ENCODE measurements at regions not wholly inside any gene's neighbourhood (a gene's known extent, or its start where the extent isn't known, plus 50 kb on each side); places are given as distances from the start of the nearest gene placed in this dataset.

DNA sequence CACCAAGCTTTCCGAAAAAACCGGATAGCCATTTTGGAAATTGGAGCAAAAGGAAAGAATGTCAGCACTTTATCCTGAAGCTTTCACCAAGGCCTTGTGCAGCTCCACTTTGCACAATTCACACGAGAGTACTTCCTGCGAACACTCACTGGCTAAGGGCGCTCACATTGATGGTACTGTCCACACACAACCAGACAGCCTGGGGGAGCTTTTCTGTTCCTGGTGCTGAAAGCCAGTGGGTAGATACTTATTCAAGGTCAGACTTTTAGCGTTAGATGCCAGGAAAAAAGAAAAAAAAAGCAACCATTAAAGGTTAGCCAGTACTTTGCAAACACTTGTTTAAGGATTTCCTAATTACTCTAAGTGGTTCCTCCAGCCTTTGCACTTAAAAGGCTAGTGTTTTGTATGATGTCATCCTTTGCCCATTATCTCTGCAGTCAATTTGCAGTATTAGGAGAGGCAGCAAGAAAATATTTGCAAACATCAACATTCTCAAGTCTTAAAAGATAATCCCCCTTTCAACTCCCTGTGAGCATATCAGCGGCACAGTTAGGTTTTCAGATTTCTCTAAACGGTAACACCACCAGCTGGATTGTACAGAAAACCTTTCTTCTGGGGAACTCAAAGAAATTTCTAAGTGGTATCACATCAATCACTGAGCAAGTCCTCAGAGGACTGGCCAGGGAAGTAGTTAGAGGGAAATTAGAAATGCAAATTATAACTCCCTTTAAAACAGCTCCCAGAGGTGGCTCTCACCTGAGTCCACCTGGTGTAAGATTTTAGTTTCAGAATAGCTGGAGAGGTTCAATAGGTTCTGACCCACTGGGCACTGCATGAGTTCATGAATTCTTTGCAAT is 243.4 kb upstream of the IRX5 start:
- no peak overlapping the region for H2AFZ ChIP-seq (ENCODE audit: low read depth, low read length)
- no peaks in the 10 kb centered on the region for H3K36me3 ChIP-seq (ENCODE audit: insufficient read depth, low read length)
- H3K4me3 ChIP-seq (ENCODE audit: low read length), result no peak overlapping the region
- peaks cover 7% of the 10 kb centered on the region for H3K9me3 ChIP-seq (ENCODE audit: low read length)
- no peaks in the 10 kb centered on the region for H3K4me1 ChIP-seq (ENCODE audit: insufficient read depth, low read length)
- H3K27me3 ChIP-seq (ENCODE audit: insufficient read depth, low read length), result peaks cover 6% of the 10 kb centered on the region

DNA sequence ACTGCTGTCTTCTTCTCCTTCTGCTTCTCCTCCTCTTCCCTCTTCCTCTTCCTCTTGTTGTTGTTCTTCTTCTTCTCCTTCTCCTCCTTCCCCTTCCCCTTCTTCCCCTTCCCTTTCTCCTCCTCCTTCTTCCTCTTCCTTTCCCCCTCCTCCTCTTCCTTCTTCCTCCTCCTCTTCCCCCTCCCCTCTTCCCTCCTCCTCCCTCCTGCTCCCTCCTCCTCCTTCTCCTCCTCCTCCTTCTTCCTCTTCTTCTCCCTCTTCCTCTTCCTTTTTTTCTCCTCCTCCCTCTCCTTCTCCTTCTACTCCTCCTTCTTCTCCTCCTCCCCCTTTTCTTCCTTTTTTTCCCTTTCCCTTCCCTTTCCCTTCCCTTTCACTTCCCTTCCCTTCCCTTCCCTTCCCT is 245.0 kb upstream of the IRX5 start:
- peaks cover 6% of the 10 kb centered on the region for H3K27me3 ChIP-seq (ENCODE audit: insufficient read depth, low read length)
- H3K36me3 ChIP-seq (ENCODE audit: insufficient read depth, low read length), result no peaks in the 10 kb centered on the region
- peaks cover 6% of the 10 kb centered on the region for H3K9me3 ChIP-seq (ENCODE audit: low read length)
- no peak overlapping the region for H3K4me3 ChIP-seq (ENCODE audit: low read length)
- no peak overlapping the region for H2AFZ ChIP-seq (ENCODE audit: low read depth, low read length)
- no peaks in the 10 kb centered on the region for H3K4me1 ChIP-seq (ENCODE audit: insufficient read depth, low read length)

DNA sequence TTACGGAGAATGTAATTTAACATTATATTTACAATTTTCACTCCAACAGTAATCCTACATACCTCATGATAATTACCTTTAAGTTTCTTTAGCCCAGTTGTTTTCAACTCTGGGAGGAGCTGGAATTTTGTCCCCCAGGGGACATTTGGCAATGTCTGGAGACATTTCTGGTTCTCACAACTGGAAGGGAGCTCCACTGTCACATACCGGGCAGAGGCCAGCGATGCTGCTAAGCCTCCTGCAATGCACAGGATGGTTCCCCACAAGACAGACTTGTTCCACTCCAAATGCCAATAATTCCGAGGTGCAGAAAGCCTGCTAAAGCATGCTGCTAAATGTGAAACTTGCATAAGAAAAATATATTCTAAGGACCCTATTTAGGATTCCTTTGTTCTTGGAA is 251.1 kb upstream of the IRX5 start:
- peaks cover 6% of the 10 kb centered on the region for H3K27me3 ChIP-seq (ENCODE audit: insufficient read depth, low read length)
- H3K4me3 ChIP-seq (ENCODE audit: low read length), result no peak overlapping the region
- no peak overlapping the region for H2AFZ ChIP-seq (ENCODE audit: low read depth, low read length)
- H3K36me3 ChIP-seq (ENCODE audit: insufficient read depth, low read length), result no peaks in the 10 kb centered on the region
- H3K9me3 ChIP-seq (ENCODE audit: low read length), result peaks cover 1% of the 10 kb centered on the region
- H3K4me1 ChIP-seq (ENCODE audit: insufficient read depth, low read length), result no peaks in the 10 kb centered on the region

GRCh38 chr16:54677308-54677950 is 253.2 kb upstream of the IRX5 start:
- Histone ChIP-seq H2AFZ (ENCODE audit: low read depth, low read length) (no peak overlapping the region), H3K9me3 (ENCODE audit: low read length) (no peaks in the 10 kb centered on the region), H3K4me1 (ENCODE audit: insufficient read depth, low read length) (peaks cover 2% of the 10 kb centered on the region), H3K27me3 (ENCODE audit: insufficient read depth, low read length) (peaks cover 3% of the 10 kb centered on the region), H3K36me3 (ENCODE audit: insufficient read depth, low read length) (no peaks in the 10 kb centered on the region), H3K4me3 (ENCODE audit: low read length) (no peak overlapping the region)

GRCh38 chr16:54673313-54673712 is 257.4 kb upstream of the IRX5 start:
- peaks cover 2% of the 10 kb centered on the region for H3K4me1 ChIP-seq (ENCODE audit: insufficient read depth, low read length)
- no peaks in the 10 kb centered on the region for H3K36me3 ChIP-seq (ENCODE audit: insufficient read depth, low read length)
- peaks cover 2% of the 10 kb centered on the region for H3K9me3 ChIP-seq (ENCODE audit: low read length)
- no peak overlapping the region for H2AFZ ChIP-seq (ENCODE audit: low read depth, low read length)
- no peak overlapping the region for H3K4me3 ChIP-seq (ENCODE audit: low read length)
- H3K27me3 ChIP-seq (ENCODE audit: insufficient read depth, low read length), result peaks cover 1% of the 10 kb centered on the region

DNA sequence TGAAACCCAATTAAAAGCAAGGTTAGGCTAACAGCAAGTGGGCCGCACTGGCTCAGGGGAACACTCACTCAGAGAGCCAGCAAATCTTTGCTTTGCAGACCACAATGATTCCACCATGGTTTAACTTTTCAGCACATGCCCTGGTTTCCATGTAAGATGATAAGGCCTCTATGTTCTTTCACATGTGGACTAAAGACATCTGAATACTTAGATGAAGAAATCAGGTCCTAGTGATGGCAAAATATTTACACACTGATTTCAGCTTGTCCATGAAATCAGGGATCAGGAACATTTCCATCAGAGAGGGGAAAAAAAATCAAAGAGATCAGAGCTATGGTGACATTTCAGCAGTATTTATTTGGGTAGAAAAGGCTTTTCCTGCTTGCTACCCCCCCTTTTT is 258.2 kb upstream of the IRX5 start:
- no peak overlapping the region for H2AFZ ChIP-seq (ENCODE audit: low read depth, low read length)
- H3K9me3 ChIP-seq (ENCODE audit: low read length), result peaks cover 2% of the 10 kb centered on the region
- peaks cover 2% of the 10 kb centered on the region for H3K4me1 ChIP-seq (ENCODE audit: insufficient read depth, low read length)
- H3K36me3 ChIP-seq (ENCODE audit: insufficient read depth, low read length), result no peaks in the 10 kb centered on the region
- no peak overlapping the region for H3K4me3 ChIP-seq (ENCODE audit: low read length)
- no peaks in the 10 kb centered on the region for H3K27me3 ChIP-seq (ENCODE audit: insufficient read depth, low read length)

- Histone ChIP-seq H3K9me3 (ENCODE audit: low read length) (peaks cover 5% of the 10 kb centered on the region), H3K4me1 (ENCODE audit: insufficient read depth, low read length) (peaks cover 22% of the 10 kb centered on the region), H2AFZ (ENCODE audit: low read depth, low read length) (no peak overlapping the region), H3K27me3 (ENCODE audit: insufficient read depth, low read length) (no peaks in the 10 kb centered on the region), H3K4me3 (ENCODE audit: low read length) (no peak overlapping the region), H3K36me3 (ENCODE audit: insufficient read depth, low read length) (no peaks in the 10 kb centered on the region)
Measured at GRCh38 chr16:54657709-54658102, 273.0 kb upstream of the IRX5 start.

GRCh38 chr16:54657058-54657708 is 273.5 kb upstream of the IRX5 start:
- no peaks in the 10 kb centered on the region for H3K27me3 ChIP-seq (ENCODE audit: insufficient read depth, low read length)
- peaks cover 22% of the 10 kb centered on the region for H3K4me1 ChIP-seq (ENCODE audit: insufficient read depth, low read length)
- H3K4me3 ChIP-seq (ENCODE audit: low read length), result no peak overlapping the region
- no peaks in the 10 kb centered on the region for H3K36me3 ChIP-seq (ENCODE audit: insufficient read depth, low read length)
- H3K9me3 ChIP-seq (ENCODE audit: low read length), result peaks cover 5% of the 10 kb centered on the region
- H2AFZ ChIP-seq (ENCODE audit: low read depth, low read length), result no peak overlapping the region

DNA sequence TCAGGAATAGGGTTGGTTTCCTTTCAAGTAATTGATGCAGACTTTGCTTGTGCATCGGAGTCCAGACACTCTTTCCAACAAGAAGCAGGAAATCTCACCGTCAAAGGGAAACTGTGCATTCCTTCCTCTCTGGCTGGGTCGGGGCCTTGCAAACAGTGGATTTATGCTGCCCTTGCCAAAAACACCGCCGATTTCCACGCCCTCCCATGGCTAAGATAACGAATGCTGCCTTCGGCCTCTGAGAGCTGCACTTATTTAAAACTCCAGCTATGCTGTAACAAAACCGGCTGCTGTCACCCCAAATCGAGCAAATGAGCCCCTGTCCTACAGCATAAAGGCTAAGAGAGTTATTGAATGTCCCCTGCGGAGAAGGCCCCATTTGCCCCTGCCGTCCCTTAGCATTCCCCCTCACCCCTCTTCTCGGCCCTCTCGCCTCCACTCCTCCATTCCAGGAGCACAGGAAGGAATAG is 275.5 kb upstream of the IRX5 start:
- peak overlapping the region; percentile 28 for H3K4me3 ChIP-seq (ENCODE audit: low read length)
- H3K27me3 ChIP-seq (ENCODE audit: insufficient read depth, low read length), result no peaks in the 10 kb centered on the region
- no peaks in the 10 kb centered on the region for H3K9me3 ChIP-seq (ENCODE audit: low read length)
- peak overlapping the region; percentile 79 for H2AFZ ChIP-seq (ENCODE audit: low read depth, low read length)
- peaks cover 38% of the 10 kb centered on the region for H3K4me1 ChIP-seq (ENCODE audit: insufficient read depth, low read length)
- no peaks in the 10 kb centered on the region for H3K36me3 ChIP-seq (ENCODE audit: insufficient read depth, low read length)

- H3K27me3 ChIP-seq (ENCODE audit: insufficient read depth, low read length), result no peaks in the 10 kb centered on the region
- peak overlapping the region; percentile 28 for H3K4me3 ChIP-seq (ENCODE audit: low read length)
- no peaks in the 10 kb centered on the region for H3K9me3 ChIP-seq (ENCODE audit: low read length)
- no peak overlapping the region for H2AFZ ChIP-seq (ENCODE audit: low read depth, low read length)
- H3K4me1 ChIP-seq (ENCODE audit: insufficient read depth, low read length), result peaks cover 45% of the 10 kb centered on the region
- no peaks in the 10 kb centered on the region for H3K36me3 ChIP-seq (ENCODE audit: insufficient read depth, low read length)
Measured at GRCh38 chr16:54654429-54654828, 276.2 kb upstream of the IRX5 start.

DNA sequence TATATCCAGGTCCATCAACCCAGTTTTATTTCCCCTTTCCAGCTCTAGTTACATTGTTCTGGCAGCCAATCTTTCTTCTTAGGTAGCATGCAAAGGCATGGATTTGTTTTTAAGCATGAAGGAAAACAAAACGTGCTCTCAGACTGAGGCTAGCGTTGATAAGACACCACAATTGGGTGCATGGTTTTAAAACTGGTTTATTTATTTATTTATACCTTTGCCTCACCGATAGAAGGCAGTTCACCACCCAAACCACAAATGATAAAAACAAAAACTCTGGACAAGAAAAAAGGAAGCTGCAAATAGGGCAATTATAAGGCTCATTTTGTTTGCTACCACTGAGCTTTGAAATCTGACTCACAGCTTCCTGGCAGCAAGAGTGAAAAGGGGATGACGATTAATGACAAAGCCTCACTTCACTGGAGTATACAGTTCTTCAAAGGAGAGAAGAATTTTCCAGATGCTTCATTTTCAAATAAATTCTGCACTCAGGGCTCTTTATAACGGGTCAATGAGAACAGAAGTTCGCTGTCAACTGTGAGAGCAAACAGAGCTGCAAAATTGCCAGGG is 278.4 kb upstream of the IRX5 start:
- H3K4me1 ChIP-seq (ENCODE audit: insufficient read depth, low read length), result peaks cover 48% of the 10 kb centered on the region
- no peaks in the 10 kb centered on the region for H3K9me3 ChIP-seq (ENCODE audit: low read length)
- H3K4me3 ChIP-seq (ENCODE audit: low read length), result no peak overlapping the region
- no peak overlapping the region for H2AFZ ChIP-seq (ENCODE audit: low read depth, low read length)
- H3K27me3 ChIP-seq (ENCODE audit: insufficient read depth, low read length), result no peaks in the 10 kb centered on the region
- H3K36me3 ChIP-seq (ENCODE audit: insufficient read depth, low read length), result no peaks in the 10 kb centered on the region

DNA sequence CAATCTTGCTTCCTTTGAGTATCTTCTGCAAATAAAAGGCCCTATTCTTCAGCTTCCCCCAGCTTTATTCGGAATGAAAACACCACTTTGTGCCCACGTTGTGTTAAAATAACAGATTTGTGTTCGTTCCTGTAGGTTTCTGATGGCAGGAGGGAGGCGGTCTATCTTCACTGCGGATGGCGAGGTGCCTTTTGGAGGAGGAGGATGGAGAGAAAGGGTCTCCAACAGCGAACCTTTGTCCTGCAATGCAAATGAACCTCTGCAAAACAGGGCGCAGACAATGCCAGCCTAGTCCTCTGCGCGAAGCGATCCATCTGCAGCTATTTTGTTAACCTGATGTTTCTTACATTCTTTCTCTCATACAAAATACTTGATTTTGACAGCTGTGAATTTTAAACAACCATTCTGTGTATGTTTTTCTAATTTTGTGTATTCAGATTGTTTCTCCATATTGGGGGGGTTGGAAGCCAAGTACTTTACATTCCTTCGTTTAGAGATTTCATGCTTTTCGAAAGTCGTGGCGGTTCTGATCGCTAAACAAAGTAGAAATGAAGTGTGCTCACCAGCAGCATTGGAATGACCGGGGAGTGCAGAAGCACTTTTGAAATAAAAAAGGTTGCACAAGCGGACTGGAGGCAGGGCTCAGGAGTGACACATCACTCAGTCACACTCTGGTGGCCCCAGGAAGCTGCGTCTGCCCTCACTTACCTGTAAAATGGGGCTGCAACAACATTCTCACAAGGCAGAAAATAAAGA is 279.0 kb upstream of the IRX5 start:
- peak overlapping the region; percentile 3 for H3K4me3 ChIP-seq (ENCODE audit: low read length)
- no peaks in the 10 kb centered on the region for H3K27me3 ChIP-seq (ENCODE audit: insufficient read depth, low read length)

More for the DNA sequence above, 279.0 kb upstream of the IRX5 start:
- H2AFZ ChIP-seq (ENCODE audit: low read depth, low read length), result no peak overlapping the region
- H3K4me1 ChIP-seq (ENCODE audit: insufficient read depth, low read length), result peaks cover 48% of the 10 kb centered on the region
- H3K9me3 ChIP-seq (ENCODE audit: low read length), result no peaks in the 10 kb centered on the region
- H3K36me3 ChIP-seq (ENCODE audit: insufficient read depth, low read length), result no peaks in the 10 kb centered on the region
